ENCODE measurements at regions not wholly inside any gene's neighbourhood (a gene's known extent, or its start where the extent isn't known, plus 50 kb on each side); places are given as distances from the start of the nearest gene placed in this dataset.

DNA sequence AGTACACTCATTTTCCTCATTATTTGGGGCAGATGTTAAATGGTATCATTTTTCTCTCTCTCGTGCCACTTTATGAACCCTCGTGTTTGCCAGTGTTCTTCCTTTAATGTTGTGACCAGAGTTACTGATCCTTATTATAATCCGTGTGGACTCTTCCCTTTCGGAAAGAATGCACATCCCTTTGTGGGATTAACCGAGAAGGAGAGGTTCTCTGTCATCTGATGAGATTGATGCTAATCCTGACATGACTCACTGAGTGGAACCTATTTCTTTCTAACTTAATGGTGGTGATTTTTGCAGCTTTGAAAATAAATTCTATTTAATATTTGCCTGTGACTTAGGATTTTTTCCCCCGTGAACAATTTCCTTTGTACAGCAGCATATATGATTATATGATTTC, 300.0 kb upstream of the MAN1A1 start (continued):
- TF ChIP-seq, protein P1, sequence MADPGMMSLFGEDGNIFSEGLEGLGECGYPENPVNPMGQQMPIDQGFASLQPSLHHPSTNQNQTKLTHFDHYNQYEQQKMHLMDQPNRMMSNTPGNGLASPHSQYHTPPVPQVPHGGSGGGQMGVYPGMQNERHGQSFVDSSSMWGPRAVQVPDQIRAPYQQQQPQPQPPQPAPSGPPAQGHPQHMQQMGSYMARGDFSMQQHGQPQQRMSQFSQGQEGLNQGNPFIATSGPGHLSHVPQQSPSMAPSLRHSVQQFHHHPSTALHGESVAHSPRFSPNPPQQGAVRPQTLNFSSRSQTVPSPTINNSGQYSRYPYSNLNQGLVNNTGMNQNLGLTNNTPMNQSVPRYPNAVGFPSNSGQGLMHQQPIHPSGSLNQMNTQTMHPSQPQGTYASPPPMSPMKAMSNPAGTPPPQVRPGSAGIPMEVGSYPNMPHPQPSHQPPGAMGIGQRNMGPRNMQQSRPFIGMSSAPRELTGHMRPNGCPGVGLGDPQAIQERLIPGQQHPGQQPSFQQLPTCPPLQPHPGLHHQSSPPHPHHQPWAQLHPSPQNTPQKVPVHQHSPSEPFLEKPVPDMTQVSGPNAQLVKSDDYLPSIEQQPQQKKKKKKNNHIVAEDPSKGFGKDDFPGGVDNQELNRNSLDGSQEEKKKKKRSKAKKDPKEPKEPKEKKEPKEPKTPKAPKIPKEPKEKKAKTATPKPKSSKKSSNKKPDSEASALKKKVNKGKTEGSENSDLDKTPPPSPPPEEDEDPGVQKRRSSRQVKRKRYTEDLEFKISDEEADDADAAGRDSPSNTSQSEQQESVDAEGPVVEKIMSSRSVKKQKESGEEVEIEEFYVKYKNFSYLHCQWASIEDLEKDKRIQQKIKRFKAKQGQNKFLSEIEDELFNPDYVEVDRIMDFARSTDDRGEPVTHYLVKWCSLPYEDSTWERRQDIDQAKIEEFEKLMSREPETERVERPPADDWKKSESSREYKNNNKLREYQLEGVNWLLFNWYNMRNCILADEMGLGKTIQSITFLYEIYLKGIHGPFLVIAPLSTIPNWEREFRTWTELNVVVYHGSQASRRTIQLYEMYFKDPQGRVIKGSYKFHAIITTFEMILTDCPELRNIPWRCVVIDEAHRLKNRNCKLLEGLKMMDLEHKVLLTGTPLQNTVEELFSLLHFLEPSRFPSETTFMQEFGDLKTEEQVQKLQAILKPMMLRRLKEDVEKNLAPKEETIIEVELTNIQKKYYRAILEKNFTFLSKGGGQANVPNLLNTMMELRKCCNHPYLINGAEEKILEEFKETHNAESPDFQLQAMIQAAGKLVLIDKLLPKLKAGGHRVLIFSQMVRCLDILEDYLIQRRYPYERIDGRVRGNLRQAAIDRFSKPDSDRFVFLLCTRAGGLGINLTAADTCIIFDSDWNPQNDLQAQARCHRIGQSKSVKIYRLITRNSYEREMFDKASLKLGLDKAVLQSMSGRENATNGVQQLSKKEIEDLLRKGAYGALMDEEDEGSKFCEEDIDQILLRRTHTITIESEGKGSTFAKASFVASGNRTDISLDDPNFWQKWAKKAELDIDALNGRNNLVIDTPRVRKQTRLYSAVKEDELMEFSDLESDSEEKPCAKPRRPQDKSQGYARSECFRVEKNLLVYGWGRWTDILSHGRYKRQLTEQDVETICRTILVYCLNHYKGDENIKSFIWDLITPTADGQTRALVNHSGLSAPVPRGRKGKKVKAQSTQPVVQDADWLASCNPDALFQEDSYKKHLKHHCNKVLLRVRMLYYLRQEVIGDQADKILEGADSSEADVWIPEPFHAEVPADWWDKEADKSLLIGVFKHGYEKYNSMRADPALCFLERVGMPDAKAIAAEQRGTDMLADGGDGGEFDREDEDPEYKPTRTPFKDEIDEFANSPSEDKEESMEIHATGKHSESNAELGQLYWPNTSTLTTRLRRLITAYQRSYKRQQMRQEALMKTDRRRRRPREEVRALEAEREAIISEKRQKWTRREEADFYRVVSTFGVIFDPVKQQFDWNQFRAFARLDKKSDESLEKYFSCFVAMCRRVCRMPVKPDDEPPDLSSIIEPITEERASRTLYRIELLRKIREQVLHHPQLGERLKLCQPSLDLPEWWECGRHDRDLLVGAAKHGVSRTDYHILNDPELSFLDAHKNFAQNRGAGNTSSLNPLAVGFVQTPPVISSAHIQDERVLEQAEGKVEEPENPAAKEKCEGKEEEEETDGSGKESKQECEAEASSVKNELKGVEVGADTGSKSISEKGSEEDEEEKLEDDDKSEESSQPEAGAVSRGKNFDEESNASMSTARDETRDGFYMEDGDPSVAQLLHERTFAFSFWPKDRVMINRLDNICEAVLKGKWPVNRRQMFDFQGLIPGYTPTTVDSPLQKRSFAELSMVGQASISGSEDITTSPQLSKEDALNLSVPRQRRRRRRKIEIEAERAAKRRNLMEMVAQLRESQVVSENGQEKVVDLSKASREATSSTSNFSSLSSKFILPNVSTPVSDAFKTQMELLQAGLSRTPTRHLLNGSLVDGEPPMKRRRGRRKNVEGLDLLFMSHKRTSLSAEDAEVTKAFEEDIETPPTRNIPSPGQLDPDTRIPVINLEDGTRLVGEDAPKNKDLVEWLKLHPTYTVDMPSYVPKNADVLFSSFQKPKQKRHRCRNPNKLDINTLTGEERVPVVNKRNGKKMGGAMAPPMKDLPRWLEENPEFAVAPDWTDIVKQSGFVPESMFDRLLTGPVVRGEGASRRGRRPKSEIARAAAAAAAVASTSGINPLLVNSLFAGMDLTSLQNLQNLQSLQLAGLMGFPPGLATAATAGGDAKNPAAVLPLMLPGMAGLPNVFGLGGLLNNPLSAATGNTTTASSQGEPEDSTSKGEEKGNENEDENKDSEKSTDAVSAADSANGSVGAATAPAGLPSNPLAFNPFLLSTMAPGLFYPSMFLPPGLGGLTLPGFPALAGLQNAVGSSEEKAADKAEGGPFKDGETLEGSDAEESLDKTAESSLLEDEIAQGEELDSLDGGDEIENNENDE (IDR thresholded peaks at IDR 0.05; ENCODE audit: insufficient replicate concordance, low read length), result no peak
- TF ChIP-seq TBP (IDR thresholded peaks at IDR 0.05; ENCODE audit: low read depth, low read length) (no peak), RFX5 (IDR thresholded peaks at IDR 0.05; ENCODE audit: borderline replicate concordance, low read depth, low read length) (no peak), SRF (IDR thresholded peaks at IDR 0.05; ENCODE audit: low read depth, low read length) (no peak)
- TF ChIP-seq, protein P2, sequence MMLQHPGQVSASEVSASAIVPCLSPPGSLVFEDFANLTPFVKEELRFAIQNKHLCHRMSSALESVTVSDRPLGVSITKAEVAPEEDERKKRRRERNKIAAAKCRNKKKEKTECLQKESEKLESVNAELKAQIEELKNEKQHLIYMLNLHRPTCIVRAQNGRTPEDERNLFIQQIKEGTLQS (IDR thresholded peaks at IDR 0.05; ENCODE audit: insufficient read depth, low read depth, low read length), result no peak
- TF ChIP-seq, protein P3, sequence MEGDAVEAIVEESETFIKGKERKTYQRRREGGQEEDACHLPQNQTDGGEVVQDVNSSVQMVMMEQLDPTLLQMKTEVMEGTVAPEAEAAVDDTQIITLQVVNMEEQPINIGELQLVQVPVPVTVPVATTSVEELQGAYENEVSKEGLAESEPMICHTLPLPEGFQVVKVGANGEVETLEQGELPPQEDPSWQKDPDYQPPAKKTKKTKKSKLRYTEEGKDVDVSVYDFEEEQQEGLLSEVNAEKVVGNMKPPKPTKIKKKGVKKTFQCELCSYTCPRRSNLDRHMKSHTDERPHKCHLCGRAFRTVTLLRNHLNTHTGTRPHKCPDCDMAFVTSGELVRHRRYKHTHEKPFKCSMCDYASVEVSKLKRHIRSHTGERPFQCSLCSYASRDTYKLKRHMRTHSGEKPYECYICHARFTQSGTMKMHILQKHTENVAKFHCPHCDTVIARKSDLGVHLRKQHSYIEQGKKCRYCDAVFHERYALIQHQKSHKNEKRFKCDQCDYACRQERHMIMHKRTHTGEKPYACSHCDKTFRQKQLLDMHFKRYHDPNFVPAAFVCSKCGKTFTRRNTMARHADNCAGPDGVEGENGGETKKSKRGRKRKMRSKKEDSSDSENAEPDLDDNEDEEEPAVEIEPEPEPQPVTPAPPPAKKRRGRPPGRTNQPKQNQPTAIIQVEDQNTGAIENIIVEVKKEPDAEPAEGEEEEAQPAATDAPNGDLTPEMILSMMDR (IDR thresholded peaks at IDR 0.05; ENCODE audit: control extremely low read depth in 1 of 3, insufficient read depth in 1 of 3, low read depth in 1 of 3, low read length in 3 of 3), result no peak
